Natural killer cell (primary cell): ENCODE measurements at regions not wholly inside any gene's neighbourhood (a gene's known extent, or its start where the extent isn't known, plus 50 kb on each side); places are given as distances from the start of the nearest gene placed in this dataset.

ENCODE experiments used
- ATAC-seq, 3 donors: fragments of 150-1000 bp in 2 of 3; fragments of 200-7000 bp in 1 of 3; cut with Tn5 transposase; 1 replicate in 1 of 3; 2 replicates in 2 of 3; pipeline ENCODE4 v1.10.0; 2021; ENCODE audit warnings: mild to moderate bottlenecking in 2 of 3, moderate library complexity in 2 of 3
- DNase-seq, 2 donors: peaks; one replicate each; pipeline versions ENCODE4 v3.0.0 to v3.0.0-alpha.2; 2013 to 2021; ENCODE audit warnings: mixed read lengths in 1 of 2
- H3K27ac ChIP-seq: one replicate; pipeline ENCODE4 v1.5.1; 2013; ENCODE audit warnings: mild to moderate bottlenecking, low read length
- H3K27me3 ChIP-seq: one replicate; pipeline ENCODE4 v1.6.1; 2013; ENCODE audit warnings: low read length; ENCODE audit not compliant: control insufficient read depth, insufficient read depth
- H3K36me3 ChIP-seq: one replicate; pipeline ENCODE4 v1.6.1; 2013; ENCODE audit warnings: low read length; ENCODE audit not compliant: control insufficient read depth, insufficient read depth
- H3K4me1 ChIP-seq: one replicate; pipeline ENCODE4 v1.6.1; 2013; ENCODE audit warnings: low read length; ENCODE audit not compliant: control insufficient read depth, insufficient read depth
- H3K4me3 ChIP-seq: one replicate; pipeline ENCODE4 v1.5.1; 2013; ENCODE audit warnings: low read length
- H3K9me3 ChIP-seq: one replicate; pipeline ENCODE4 v1.6.1; 2013; ENCODE audit warnings: low read length; ENCODE audit not compliant: control insufficient read depth, insufficient read depth
- H3K27ac Mint-ChIP-seq, 2 donors: one replicate each; pipeline ENCODE4 v1.8.0; 2022; ENCODE audit warnings: mild to moderate bottlenecking in 2 of 2, mixed read lengths in 2 of 2, moderate library complexity in 1 of 2
- H3K27me3 Mint-ChIP-seq, 2 donors: one replicate each; pipeline ENCODE4 v1.8.0; 2022; ENCODE audit warnings: low read depth in 2 of 2, mixed read lengths in 2 of 2
- H3K36me3 Mint-ChIP-seq: one replicate; pipeline ENCODE4 v1.8.0; 2022; ENCODE audit warnings: mixed read lengths
- H3K4me1 Mint-ChIP-seq, 2 donors: one replicate each; pipeline ENCODE4 v1.8.0; 2022; ENCODE audit warnings: mixed read lengths in 2 of 2
- H3K4me3 Mint-ChIP-seq: one replicate; pipeline ENCODE4 v1.8.0; 2022; ENCODE audit warnings: mild to moderate bottlenecking, moderate library complexity, mixed read lengths
- H3K9me3 Mint-ChIP-seq, 2 donors: one replicate each; pipeline ENCODE4 v1.8.0; 2022; ENCODE audit warnings: mixed read lengths in 2 of 2
- CTCF ChIP-seq: fragments of 200-600 bp; IDR thresholded peaks from one replicate; pipeline ENCODE4 v1.8.0; 2022; ENCODE audit warnings: antibody characterized with exemption
- WGBS: methylation state at CpG from one replicate; pipeline ENCODE4 v1.1.7; 2013; ENCODE audit warnings: missing lambda C conversion rate; ENCODE audit not compliant: insufficient coverage; 5-methylcytosine and 5-hydroxymethylcytosine counted together
- intact Hi-C: fragments of 100-400 bp; cut with micrococcal nuclease; formaldehyde crosslinking; loops from one replicate; pipeline ENCODE4 v1.14.2; 2022

GRCh38 chr4:3663791-3664190 lies 102.4 kb upstream of the ADRA2C start:
- H3K4me1 Mint-ChIP-seq, result no peaks in the 10 kb centered on the region
- Histone ChIP-seq H3K36me3 (no peaks in the 10 kb centered on the region), H3K4me3 (no peak overlapping the region), H3K4me1 (no peaks in the 10 kb centered on the region), H3K27ac (no peak overlapping the region), H3K27me3 (peaks cover 2% of the 10 kb centered on the region), H3K9me3 (peaks cover 5% of the 10 kb centered on the region)
- DNase-seq, result no peak
- H3K36me3 Mint-ChIP-seq, result no peaks in the 10 kb centered on the region
- no peak for ATAC-seq
- H3K4me3 Mint-ChIP-seq, result no peak overlapping the region
- 67% methylated on average over 6 of the region's 6 CpGs for WGBS
- intact Hi-C loops, result no loop called here
- no peaks in the 10 kb centered on the region for H3K9me3 Mint-ChIP-seq
- H3K27me3 Mint-ChIP-seq, result peaks cover 0 to 13% of the 10 kb centered on the region in 2 donors
- no peak for TF ChIP-seq CTCF
- H3K27ac Mint-ChIP-seq, result no peak overlapping the region

- WGBS, result 80% methylated on average over 16 of the region's 16 CpGs
- Histone ChIP-seq H3K27me3 (peaks cover 2% of the 10 kb centered on the region), H3K4me1 (no peaks in the 10 kb centered on the region), H3K9me3 (peaks cover 5% of the 10 kb centered on the region), H3K4me3 (no peak overlapping the region), H3K27ac (no peak overlapping the region), H3K36me3 (no peaks in the 10 kb centered on the region)
- DNase-seq, result no peak
- H3K4me1 Mint-ChIP-seq, result no peaks in the 10 kb centered on the region
- no peak for TF ChIP-seq CTCF
- intact Hi-C loops, result no loop called here
- H3K9me3 Mint-ChIP-seq, result no peaks in the 10 kb centered on the region
- H3K36me3 Mint-ChIP-seq, result no peaks in the 10 kb centered on the region
- H3K27me3 Mint-ChIP-seq, result peaks cover 0 to 16% of the 10 kb centered on the region in 2 donors
- ATAC-seq, result no peak
- H3K4me3 Mint-ChIP-seq, result no peak overlapping the region
- H3K27ac Mint-ChIP-seq, result no peak overlapping the region
Observed at GRCh38 chr4:3662516-3662915, 103.7 kb upstream of the ADRA2C start.

GRCh38 chr4:3661989-3662388 lies 104.2 kb upstream of the ADRA2C start:
- peaks cover 2% of the 10 kb centered on the region for H3K27me3 ChIP-seq
- WGBS, result 76% methylated on average over 14 of the region's 14 CpGs
- H3K9me3 ChIP-seq, result peaks cover 2% of the 10 kb centered on the region
- no peak overlapping the region for H3K4me3 ChIP-seq
- H3K36me3 ChIP-seq, result no peaks in the 10 kb centered on the region
- Mint-ChIP-seq H3K4me3 (no peak overlapping the region), H3K4me1 (no peaks in the 10 kb centered on the region), H3K9me3 (no peaks in the 10 kb centered on the region), H3K27me3 (peaks cover 0 to 16% of the 10 kb centered on the region in 2 donors), H3K36me3 (no peaks in the 10 kb centered on the region), H3K27ac (no peak overlapping the region)
- H3K4me1 ChIP-seq, result no peaks in the 10 kb centered on the region
- no peak overlapping the region for H3K27ac ChIP-seq
- intact Hi-C loops, result no loop called here
- DNase-seq (no peak), ATAC-seq (no peak)
- no peak for TF ChIP-seq CTCF

GRCh38 chr4:3660928-3661515 lies 105.2 kb upstream of the ADRA2C start:
- no peak for DNase-seq
- Mint-ChIP-seq H3K4me1 (no peaks in the 10 kb centered on the region), H3K9me3 (no peaks in the 10 kb centered on the region), H3K27me3 (peaks cover 0 to 20% of the 10 kb centered on the region in 2 donors), H3K4me3 (no peak overlapping the region), H3K27ac (no peak overlapping the region), H3K36me3 (no peaks in the 10 kb centered on the region)
- no peak for TF ChIP-seq CTCF
- Histone ChIP-seq H3K36me3 (no peaks in the 10 kb centered on the region), H3K27ac (no peak overlapping the region), H3K4me1 (no peaks in the 10 kb centered on the region), H3K9me3 (no peaks in the 10 kb centered on the region), H3K27me3 (peaks cover 2% of the 10 kb centered on the region), H3K4me3 (no peak overlapping the region)
- intact Hi-C loops, result no loop called here
- ATAC-seq, result no peak
- WGBS, result 85% methylated on average over 13 of the region's 13 CpGs
